ENCODE measurements at regions not wholly inside any gene's neighbourhood (a gene's known extent, or its start where the extent isn't known, plus 50 kb on each side); places are given as distances from the start of the nearest gene placed in this dataset.

DNA sequence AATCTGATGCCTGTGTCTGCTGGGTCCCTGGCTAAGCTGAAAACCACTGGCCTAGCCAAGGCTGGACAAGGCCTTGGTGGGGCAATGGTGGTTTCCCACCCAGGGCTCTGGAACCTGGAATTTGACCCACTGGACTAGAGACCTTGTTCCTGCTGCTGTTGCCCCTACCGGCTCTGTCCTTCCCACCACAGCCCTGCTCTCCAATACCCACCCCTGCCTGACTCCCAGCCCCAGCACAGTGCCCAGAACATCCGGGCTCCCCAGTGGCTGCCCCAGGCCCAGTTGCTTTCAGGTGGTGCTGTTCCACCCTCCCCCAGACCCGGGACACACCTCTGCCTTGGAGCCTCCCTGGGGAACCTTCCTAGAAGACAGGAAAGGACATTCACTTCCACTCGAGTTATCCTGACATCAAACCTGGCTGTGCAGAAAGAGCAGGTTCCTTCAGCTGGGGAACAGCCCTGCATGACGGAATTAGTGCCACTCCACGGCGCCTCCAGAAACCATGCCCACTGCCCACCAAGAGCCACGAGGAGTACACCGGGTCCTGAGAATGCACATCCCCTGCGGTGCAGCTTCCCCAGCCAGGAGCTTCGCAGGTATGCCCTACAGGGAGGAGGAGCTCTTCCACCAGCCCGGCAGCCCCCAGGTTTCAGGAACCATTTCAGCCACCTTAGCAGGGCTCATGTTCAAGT lies 152.8 kb downstream of the OAT start:
- TF ChIP-seq EZH2phosphoT487 (IDR thresholded peaks at IDR 0.05; ENCODE audit: low read depth, severe bottlenecking, unreplicated experiment) (no peak), EZH2 (IDR thresholded peaks at IDR 0.05; ENCODE audit: borderline replicate concordance) (no peak)
- TF ChIP-seq, protein P1, sequence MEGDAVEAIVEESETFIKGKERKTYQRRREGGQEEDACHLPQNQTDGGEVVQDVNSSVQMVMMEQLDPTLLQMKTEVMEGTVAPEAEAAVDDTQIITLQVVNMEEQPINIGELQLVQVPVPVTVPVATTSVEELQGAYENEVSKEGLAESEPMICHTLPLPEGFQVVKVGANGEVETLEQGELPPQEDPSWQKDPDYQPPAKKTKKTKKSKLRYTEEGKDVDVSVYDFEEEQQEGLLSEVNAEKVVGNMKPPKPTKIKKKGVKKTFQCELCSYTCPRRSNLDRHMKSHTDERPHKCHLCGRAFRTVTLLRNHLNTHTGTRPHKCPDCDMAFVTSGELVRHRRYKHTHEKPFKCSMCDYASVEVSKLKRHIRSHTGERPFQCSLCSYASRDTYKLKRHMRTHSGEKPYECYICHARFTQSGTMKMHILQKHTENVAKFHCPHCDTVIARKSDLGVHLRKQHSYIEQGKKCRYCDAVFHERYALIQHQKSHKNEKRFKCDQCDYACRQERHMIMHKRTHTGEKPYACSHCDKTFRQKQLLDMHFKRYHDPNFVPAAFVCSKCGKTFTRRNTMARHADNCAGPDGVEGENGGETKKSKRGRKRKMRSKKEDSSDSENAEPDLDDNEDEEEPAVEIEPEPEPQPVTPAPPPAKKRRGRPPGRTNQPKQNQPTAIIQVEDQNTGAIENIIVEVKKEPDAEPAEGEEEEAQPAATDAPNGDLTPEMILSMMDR (IDR thresholded peaks at IDR 0.05; ENCODE audit: poor library complexity) = no peak
